GM21360 (cell line): ENCODE measurements at regions not wholly inside any gene's neighbourhood (a gene's known extent, or its start where the extent isn't known, plus 50 kb on each side); places are given as distances from the start of the nearest gene placed in this dataset.

Experiments used
- ATAC-seq: cut with Tn5 transposase; IDR thresholded peaks from one replicate; pipeline ENCODE4 v1.9.1; 2021; ENCODE audit warnings: mild to moderate bottlenecking, moderate library complexity; ENCODE audit not compliant: unreplicated experiment

- no peak for ATAC-seq
Observed at GRCh38 chr3:148204131-148204530, 493.6 kb upstream of the AGTR1 start.

- no peak for ATAC-seq
Observed at GRCh38 chr3:148205977-148206376, 491.7 kb upstream of the AGTR1 start.

DNA sequence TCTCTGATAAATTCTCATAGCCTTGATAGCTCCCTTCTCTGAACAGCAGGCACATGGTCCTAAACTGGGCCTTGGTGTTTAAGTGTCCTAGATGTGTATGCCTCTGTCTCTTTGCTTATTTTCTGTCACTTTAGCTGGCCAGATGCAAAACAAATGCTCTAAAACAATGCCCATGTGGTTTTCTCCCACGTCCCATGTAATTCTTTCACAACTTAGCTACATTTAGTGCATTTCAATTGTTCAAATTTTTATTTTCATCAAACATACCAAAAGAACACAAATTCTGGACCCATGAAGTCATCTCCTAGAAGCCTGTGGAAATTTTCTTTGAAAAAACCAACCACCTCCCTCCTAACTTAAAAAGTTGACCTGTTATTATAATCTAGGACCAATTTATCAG is 491.3 kb upstream of the AGTR1 start:
- ATAC-seq = no peak

- no peak for ATAC-seq
Observed at GRCh38 chr3:148208975-148209374, 488.7 kb upstream of the AGTR1 start.

- ATAC-seq = no peak
Observed at GRCh38 chr3:148211725-148212124, 486.0 kb upstream of the AGTR1 start.

GRCh38 chr3:148214705-148215104 is 483.0 kb upstream of the AGTR1 start:
- no peak for ATAC-seq

DNA sequence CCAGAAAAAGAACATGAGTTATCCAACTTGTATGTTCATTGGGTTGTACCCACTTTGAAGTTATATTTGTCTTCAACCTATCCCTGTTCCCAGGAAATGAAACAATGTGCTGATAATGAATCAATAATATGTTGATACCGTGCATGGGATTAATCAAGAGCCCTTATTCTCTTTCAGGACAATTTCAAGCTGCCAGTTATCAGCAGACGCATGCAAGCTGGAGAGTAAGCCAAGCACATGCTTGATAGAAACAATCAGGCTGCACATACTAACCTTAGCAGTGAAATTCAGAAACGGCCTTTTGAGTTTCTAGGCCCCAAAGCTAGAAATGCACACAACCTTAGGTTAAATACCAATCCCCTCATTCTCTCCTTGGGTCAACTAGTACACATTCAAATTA is 480.4 kb upstream of the AGTR1 start:
- ATAC-seq = no peak

DNA sequence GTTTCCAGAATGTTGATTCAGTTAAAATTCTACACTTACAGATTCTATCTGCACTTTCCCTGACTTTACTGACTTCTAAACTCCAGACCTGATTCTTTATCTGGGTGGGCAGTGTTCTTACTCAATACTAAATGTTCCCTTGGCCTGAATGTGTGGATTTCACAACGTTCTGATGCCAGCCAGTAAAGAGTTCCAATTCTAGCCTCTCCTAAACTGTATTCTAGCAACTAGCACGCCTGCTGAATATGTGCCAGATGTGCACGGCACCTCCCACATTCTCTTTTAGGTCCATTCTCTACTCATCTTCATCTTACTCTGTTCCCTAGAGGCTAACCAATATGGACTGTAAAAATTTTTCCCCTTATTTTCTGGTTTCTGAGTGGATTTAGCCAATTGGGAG is 479.5 kb upstream of the AGTR1 start:
- ATAC-seq = no peak

GRCh38 chr3:148219999-148220398 is 477.7 kb upstream of the AGTR1 start:
- ATAC-seq = no peak

DNA sequence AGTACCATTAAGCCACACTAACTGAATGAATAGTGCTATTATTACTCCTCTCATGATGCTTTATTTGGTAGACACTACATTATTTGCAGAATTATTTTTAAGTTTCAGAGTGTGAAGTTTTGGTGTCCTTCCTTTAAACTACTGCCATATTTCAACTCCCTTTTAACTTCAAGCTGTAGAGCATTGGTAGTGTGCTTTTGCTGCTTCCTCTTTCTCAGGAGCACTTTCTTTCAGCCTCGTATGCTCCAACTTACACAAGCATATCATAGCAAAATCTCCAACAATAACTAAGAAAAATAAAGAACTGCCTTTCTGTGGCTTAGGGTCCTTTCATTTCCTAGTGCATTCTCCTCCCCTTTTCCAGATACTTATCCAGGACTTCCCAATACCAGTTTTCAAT is 476.4 kb upstream of the AGTR1 start:
- ATAC-seq = no peak

DNA sequence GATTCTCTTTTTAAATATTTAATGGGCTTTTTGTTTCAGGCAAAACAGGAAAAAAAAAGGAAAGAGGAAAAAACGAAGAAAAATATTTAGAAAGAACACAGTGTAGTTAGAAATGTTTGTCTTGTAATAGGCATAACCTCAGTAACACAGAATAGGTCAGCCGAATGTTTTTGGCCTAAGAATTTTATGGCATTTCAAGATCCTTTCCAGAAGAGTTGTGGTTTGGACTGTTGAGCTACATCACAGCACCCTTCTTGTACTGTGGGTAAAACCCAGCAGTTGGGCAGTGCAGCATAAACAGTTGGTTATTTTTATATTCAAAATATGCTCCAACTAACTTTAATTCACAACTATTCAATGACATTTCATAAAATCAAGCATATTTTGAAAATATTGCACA is 474.4 kb upstream of the AGTR1 start:
- ATAC-seq = no peak

DNA sequence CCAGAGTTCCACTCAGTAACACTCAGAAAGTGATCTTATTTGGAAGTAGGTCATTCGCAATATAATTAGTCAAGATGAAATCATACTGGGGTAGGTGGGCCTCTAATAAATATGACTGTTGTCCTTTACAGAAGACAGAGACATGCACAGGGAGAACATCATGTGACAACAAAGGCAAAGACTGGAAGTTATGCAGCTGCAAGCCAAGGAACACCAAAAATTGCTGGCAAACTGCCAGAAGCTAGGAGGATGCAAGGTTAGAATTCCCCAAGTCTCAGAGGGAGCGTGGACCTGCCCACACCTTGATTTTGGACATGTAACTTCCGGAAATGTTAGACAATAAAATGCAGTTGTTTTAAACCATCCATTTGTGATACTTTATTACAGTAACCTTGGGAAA is 471.5 kb upstream of the AGTR1 start:
- ATAC-seq = no peak

- ATAC-seq = no peak
Observed at GRCh38 chr3:148227534-148227933, 470.2 kb upstream of the AGTR1 start.

GRCh38 chr3:148229107-148229506 is 468.6 kb upstream of the AGTR1 start:
- ATAC-seq = peak; percentile 64

DNA sequence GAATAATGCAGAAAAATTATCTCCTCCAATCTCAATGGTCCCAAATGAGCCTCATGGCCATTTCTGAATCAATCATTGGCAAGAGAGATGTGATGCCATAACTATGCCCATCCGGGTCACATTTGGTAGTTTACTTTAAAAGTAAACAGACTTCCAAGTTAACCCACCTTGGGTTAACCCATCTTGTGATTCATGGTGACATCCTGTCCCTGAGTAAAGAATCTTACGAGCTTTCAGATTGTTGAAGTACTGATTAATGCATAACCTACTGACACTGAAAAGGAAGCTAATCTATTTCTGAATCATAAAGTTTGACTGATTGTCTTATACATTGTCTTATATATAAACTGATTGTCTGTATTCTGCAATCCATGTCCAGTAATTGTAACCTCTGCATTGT is 467.2 kb upstream of the AGTR1 start:
- ATAC-seq = no peak

DNA sequence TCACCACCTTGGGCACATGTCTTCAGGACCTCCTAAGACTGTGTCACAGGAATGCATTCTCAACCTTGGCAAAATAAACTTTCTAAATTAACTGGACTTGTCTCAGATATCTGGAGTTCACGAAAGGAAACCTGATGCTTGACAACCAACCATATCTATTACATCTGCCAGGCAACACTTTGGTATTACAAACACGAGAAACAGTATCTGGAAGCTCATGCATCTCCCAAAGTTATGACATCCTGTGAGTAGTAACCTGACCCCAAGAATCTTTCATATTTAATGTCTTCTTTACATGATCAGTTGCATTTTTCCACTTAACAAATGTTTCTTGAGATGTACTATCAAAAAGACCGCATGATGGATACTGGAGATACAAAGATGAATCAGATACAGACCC is 465.3 kb upstream of the AGTR1 start:
- no peak for ATAC-seq

- ATAC-seq = no peak
Observed at GRCh38 chr3:148233403-148233802, 464.3 kb upstream of the AGTR1 start.

DNA sequence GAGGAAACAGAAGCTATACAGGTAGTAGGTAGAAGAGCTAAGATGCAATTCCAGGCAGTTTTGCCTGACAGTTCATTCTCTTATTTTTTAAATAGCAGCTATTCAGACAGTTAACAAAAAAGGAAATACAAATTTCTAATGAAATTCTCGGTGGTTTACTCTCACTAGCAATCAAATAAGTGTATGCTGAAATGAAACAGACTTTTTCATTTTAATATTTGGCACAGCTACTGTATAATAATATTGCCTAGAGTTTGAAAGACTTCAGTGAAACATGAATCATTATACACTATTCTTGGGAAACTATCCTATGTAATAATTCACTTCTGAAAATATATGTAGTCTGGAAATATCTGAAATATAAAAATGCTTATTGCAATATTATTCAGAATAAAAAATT is 463.2 kb upstream of the AGTR1 start:
- no peak for ATAC-seq

DNA sequence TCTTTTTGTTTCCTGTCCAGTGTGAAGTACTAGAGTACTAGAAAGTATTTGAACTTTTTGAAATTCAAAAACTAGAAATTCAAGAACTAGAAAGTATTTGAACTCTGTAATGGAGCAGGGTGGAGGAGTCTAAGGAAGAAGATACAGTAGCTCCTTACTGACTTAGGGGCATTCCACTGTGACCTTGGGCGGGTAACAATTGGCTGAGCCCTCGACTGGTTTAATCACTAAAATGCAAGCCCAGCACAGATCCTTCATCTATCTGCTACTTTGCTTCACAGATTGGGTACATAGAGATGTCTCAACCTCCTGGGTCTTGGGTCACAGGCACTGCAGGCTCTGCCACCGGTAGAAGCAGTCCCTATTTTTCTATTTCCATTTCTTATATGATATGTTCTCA is 462.1 kb upstream of the AGTR1 start:
- ATAC-seq = no peak

GRCh38 chr3:148238421-148238821 is 459.3 kb upstream of the AGTR1 start:
- ATAC-seq = no peak

GRCh38 chr3:148240351-148240750 is 457.4 kb upstream of the AGTR1 start:
- ATAC-seq = no peak

GRCh38 chr3:148243609-148244008 is 454.1 kb upstream of the AGTR1 start:
- no peak for ATAC-seq

- ATAC-seq = no peak
Observed at GRCh38 chr3:148246291-148246923, 451.3 kb upstream of the AGTR1 start.

- ATAC-seq = no peak
Observed at GRCh38 chr3:148253713-148254112, 444.0 kb upstream of the AGTR1 start.
